ENCODE measurements at regions not wholly inside any gene's neighbourhood (a gene's known extent, or its start where the extent isn't known, plus 50 kb on each side); places are given as distances from the start of the nearest gene placed in this dataset.

GRCh38 chr9:88065619-88066018, 72.7 kb downstream of the SPATA31C2 start:
- Histone ChIP-seq H3K4me3 (no peak overlapping the region), H3K27ac (no peak overlapping the region)
- no peak for DNase-seq (ENCODE audit: low spot score)
- TF ChIP-seq CTCF (IDR thresholded peaks at IDR 0.05), result no peak

- no peak for TF ChIP-seq CTCF (IDR thresholded peaks at IDR 0.05)
- no peak for DNase-seq (ENCODE audit: low spot score)
- no peak overlapping the region for H3K27ac ChIP-seq
- no peak overlapping the region for H3K4me3 ChIP-seq
Observed at GRCh38 chr9:88064554-88064953, 73.7 kb downstream of the SPATA31C2 start.

GRCh38 chr9:88060746-88061145, 77.5 kb downstream of the SPATA31C2 start:
- Histone ChIP-seq H3K27ac (no peak overlapping the region), H3K4me3 (no peak overlapping the region)
- TF ChIP-seq CTCF (IDR thresholded peaks at IDR 0.05), result no peak
- DNase-seq (ENCODE audit: low spot score), result no peak

- H3K4me3 ChIP-seq, result no peak overlapping the region
- H3K27ac ChIP-seq, result no peak overlapping the region
- no peak for DNase-seq (ENCODE audit: low spot score)
- TF ChIP-seq CTCF (IDR thresholded peaks at IDR 0.05), result no peak
Observed at GRCh38 chr9:88059469-88059868, 78.8 kb downstream of the SPATA31C2 start.

- DNase-seq (ENCODE audit: low spot score), result no peak
- Histone ChIP-seq H3K27ac (no peak overlapping the region), H3K4me3 (no peak overlapping the region)
- TF ChIP-seq CTCF (IDR thresholded peaks at IDR 0.05), result no peak
Observed at GRCh38 chr9:88056876-88057275, 81.4 kb downstream of the SPATA31C2 start.

- no peak for TF ChIP-seq CTCF (IDR thresholded peaks at IDR 0.05)
Observed at GRCh38 chr9:88053856-88054501, 79.6 kb upstream of the CDK20 start.

GRCh38 chr9:88052321-88052965, 78.1 kb upstream of the CDK20 start:
- no peak for DNase-seq (ENCODE audit: low spot score)
- no peak for TF ChIP-seq CTCF (IDR thresholded peaks at IDR 0.05)
- Histone ChIP-seq H3K4me3 (no peak overlapping the region), H3K27ac (no peak overlapping the region)

More at GRCh38 chr9:88053856-88054501, 79.6 kb upstream of the CDK20 start:
- Histone ChIP-seq H3K4me3 (no peak overlapping the region), H3K27ac (no peak overlapping the region)
- DNase-seq (ENCODE audit: low spot score), result no peak
